ENCODE measurements at regions not wholly inside any gene's neighbourhood (a gene's known extent, or its start where the extent isn't known, plus 50 kb on each side); places are given as distances from the start of the nearest gene placed in this dataset.

DNA sequence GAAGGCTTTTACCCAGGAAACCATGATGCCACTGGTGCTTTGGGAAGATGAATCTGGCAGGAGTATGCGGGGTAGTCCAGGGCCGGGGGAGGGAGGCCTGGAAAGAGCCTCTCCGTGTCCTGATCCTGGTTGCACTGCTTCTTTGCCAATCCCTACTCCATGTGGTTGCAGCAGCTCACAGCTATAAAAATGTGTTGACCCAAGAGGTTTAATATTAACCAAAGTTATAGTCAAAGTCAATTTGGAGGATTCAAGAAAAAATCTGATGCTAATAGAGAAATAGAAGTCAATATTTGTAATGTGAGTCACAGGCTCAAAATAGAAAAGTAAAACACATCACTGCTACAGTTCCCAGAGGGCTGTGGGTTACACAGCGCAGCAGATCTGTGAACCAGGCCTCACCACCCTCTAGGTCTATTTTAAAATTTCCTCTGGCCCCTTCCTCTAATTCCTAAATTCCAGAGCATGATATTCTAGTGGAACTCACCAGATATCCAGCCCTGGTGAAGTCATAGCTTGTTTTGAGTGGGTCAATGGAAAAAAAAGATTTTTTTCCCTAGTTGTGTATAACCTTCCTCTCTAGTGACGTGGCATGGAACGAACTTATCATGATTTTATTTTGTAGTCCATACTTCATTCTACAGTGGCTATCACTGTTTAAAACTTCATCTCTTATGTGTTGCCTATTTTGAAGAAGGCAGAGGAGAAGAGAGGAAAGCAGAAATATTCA lies 63.2 kb upstream of the BMP2 start (continued):
- TF ChIP-seq ZNF274 (CRISPR knock-in tag; IDR thresholded peaks at IDR 0.05) (no peak), ADNP (CRISPR knock-in tag; IDR thresholded peaks at IDR 0.05) (no peak), ZNF383 (CRISPR knock-in tag; IDR thresholded peaks at IDR 0.05; ENCODE audit: borderline replicate concordance) (no peak), ZNF232 (CRISPR knock-in tag; IDR thresholded peaks at IDR 0.05; ENCODE audit: borderline replicate concordance) (no peak), ATAD3A (CRISPR knock-in tag; IDR thresholded peaks at IDR 0.05) (no peak), ZNF382 (CRISPR knock-in tag; IDR thresholded peaks at IDR 0.05; ENCODE audit: borderline replicate concordance) (no peak), NFIB (CRISPR knock-in tag; IDR thresholded peaks at IDR 0.05; ENCODE audit: borderline replicate concordance) (no peak), IRX3 (CRISPR knock-in tag; IDR thresholded peaks at IDR 0.05; ENCODE audit: borderline replicate concordance, low read depth) (no peak), MAFK (conservative IDR thresholded peaks at IDR 0.05 in 1 of 2, IDR thresholded peaks at IDR 0.05 in 1 of 2; ENCODE audit: low read length in 2 of 2) (no peak), ERF (CRISPR knock-in tag; IDR thresholded peaks at IDR 0.05) (peak; percentile 79), BHLHE40 (IDR thresholded peaks at IDR 0.05; ENCODE audit: low read length) (no peak), ZNF564 (CRISPR knock-in tag; IDR thresholded peaks at IDR 0.05) (no peak), HMGA1 (CRISPR knock-in tag; conservative IDR thresholded peaks at IDR 0.05) (no peak), ZNF670 (CRISPR knock-in tag; IDR thresholded peaks at IDR 0.05; ENCODE audit: borderline replicate concordance) (peak; percentile 56; the same call in 1 of the 2 replicates), HNRNPK (IDR thresholded peaks at IDR 0.05; ENCODE audit: low read depth, low read length, poor library complexity, severe bottlenecking) (no peak), WIZ (CRISPR knock-in tag; IDR thresholded peaks at IDR 0.05) (no peak), ZNF678 (CRISPR knock-in tag; IDR thresholded peaks at IDR 0.05) (no peak)
- TF ChIP-seq, protein P1, sequence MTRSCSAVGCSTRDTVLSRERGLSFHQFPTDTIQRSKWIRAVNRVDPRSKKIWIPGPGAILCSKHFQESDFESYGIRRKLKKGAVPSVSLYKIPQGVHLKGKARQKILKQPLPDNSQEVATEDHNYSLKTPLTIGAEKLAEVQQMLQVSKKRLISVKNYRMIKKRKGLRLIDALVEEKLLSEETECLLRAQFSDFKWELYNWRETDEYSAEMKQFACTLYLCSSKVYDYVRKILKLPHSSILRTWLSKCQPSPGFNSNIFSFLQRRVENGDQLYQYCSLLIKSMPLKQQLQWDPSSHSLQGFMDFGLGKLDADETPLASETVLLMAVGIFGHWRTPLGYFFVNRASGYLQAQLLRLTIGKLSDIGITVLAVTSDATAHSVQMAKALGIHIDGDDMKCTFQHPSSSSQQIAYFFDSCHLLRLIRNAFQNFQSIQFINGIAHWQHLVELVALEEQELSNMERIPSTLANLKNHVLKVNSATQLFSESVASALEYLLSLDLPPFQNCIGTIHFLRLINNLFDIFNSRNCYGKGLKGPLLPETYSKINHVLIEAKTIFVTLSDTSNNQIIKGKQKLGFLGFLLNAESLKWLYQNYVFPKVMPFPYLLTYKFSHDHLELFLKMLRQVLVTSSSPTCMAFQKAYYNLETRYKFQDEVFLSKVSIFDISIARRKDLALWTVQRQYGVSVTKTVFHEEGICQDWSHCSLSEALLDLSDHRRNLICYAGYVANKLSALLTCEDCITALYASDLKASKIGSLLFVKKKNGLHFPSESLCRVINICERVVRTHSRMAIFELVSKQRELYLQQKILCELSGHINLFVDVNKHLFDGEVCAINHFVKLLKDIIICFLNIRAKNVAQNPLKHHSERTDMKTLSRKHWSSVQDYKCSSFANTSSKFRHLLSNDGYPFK (CRISPR knock-in tag; IDR thresholded peaks at IDR 0.05; ENCODE audit: borderline replicate concordance), result no peak
- TF ChIP-seq, protein P2, sequence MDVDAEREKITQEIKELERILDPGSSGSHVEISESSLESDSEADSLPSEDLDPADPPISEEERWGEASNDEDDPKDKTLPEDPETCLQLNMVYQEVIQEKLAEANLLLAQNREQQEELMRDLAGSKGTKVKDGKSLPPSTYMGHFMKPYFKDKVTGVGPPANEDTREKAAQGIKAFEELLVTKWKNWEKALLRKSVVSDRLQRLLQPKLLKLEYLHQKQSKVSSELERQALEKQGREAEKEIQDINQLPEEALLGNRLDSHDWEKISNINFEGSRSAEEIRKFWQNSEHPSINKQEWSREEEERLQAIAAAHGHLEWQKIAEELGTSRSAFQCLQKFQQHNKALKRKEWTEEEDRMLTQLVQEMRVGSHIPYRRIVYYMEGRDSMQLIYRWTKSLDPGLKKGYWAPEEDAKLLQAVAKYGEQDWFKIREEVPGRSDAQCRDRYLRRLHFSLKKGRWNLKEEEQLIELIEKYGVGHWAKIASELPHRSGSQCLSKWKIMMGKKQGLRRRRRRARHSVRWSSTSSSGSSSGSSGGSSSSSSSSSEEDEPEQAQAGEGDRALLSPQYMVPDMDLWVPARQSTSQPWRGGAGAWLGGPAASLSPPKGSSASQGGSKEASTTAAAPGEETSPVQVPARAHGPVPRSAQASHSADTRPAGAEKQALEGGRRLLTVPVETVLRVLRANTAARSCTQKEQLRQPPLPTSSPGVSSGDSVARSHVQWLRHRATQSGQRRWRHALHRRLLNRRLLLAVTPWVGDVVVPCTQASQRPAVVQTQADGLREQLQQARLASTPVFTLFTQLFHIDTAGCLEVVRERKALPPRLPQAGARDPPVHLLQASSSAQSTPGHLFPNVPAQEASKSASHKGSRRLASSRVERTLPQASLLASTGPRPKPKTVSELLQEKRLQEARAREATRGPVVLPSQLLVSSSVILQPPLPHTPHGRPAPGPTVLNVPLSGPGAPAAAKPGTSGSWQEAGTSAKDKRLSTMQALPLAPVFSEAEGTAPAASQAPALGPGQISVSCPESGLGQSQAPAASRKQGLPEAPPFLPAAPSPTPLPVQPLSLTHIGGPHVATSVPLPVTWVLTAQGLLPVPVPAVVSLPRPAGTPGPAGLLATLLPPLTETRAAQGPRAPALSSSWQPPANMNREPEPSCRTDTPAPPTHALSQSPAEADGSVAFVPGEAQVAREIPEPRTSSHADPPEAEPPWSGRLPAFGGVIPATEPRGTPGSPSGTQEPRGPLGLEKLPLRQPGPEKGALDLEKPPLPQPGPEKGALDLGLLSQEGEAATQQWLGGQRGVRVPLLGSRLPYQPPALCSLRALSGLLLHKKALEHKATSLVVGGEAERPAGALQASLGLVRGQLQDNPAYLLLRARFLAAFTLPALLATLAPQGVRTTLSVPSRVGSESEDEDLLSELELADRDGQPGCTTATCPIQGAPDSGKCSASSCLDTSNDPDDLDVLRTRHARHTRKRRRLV (CRISPR knock-in tag; IDR thresholded peaks at IDR 0.05), result no peak
- TF ChIP-seq, protein P3, sequence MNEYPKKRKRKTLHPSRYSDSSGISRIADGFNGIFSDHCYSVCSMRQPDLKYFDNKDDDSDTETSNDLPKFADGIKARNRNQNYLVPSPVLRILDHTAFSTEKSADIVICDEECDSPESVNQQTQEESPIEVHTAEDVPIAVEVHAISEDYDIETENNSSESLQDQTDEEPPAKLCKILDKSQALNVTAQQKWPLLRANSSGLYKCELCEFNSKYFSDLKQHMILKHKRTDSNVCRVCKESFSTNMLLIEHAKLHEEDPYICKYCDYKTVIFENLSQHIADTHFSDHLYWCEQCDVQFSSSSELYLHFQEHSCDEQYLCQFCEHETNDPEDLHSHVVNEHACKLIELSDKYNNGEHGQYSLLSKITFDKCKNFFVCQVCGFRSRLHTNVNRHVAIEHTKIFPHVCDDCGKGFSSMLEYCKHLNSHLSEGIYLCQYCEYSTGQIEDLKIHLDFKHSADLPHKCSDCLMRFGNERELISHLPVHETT (CRISPR knock-in tag; conservative IDR thresholded peaks at IDR 0.05), result no peak
